ENCODE measurements at regions not wholly inside any gene's neighbourhood (a gene's known extent, or its start where the extent isn't known, plus 50 kb on each side); places are given as distances from the start of the nearest gene placed in this dataset.

GRCh38 chr12:131540138-131540623, 170.7 kb upstream of the SFSWAP start:
- TF ChIP-seq POLR2A (IDR thresholded peaks at IDR 0.05; ENCODE audit: low read depth, low read length) (no peak), POLR2AphosphoS5 (IDR thresholded peaks at IDR 0.05; ENCODE audit: low read depth, low read length) (no peak)

All from GM12892 (cell line).